ENCODE measurements at regions not wholly inside any gene's neighbourhood (a gene's known extent, or its start where the extent isn't known, plus 50 kb on each side); places are given as distances from the start of the nearest gene placed in this dataset.

- DNase-seq (ENCODE audit: low read depth): no peak
These were observed 415.4 kb upstream of the PROK2 start for GRCh38 chr3:72200332-72200731.

GRCh38 chr3:72199530-72199929, 414.6 kb upstream of the PROK2 start:
- no peak for DNase-seq (ENCODE audit: low read depth)

GRCh38 chr3:72196377-72196929, 411.5 kb upstream of the PROK2 start:
- no peak for DNase-seq (ENCODE audit: low read depth)

GRCh38 chr3:72195895-72196294, 410.9 kb upstream of the PROK2 start:
- no peak for DNase-seq (ENCODE audit: low read depth)

- no peak for DNase-seq (ENCODE audit: low read depth)
These were observed 409.5 kb upstream of the PROK2 start for GRCh38 chr3:72194458-72194857.

GRCh38 chr3:72193771-72194430, 409.0 kb upstream of the PROK2 start:
- DNase-seq (ENCODE audit: low read depth): no peak

GRCh38 chr3:72192572-72192971, 407.6 kb upstream of the PROK2 start:
- DNase-seq (ENCODE audit: low read depth): no peak

GRCh38 chr3:72191209-72191960, 406.4 kb upstream of the PROK2 start:
- DNase-seq (ENCODE audit: low read depth): no peak

- DNase-seq (ENCODE audit: low read depth): no peak
These were observed 405.1 kb upstream of the PROK2 start for GRCh38 chr3:72190050-72190449.

GRCh38 chr3:72189339-72189738, 404.4 kb upstream of the PROK2 start:
- no peak for DNase-seq (ENCODE audit: low read depth)

GRCh38 chr3:72188536-72188935, 403.6 kb upstream of the PROK2 start:
- no peak for DNase-seq (ENCODE audit: low read depth)

GRCh38 chr3:72187131-72187530, 402.2 kb upstream of the PROK2 start:
- DNase-seq (ENCODE audit: low read depth): no peak

GRCh38 chr3:72186400-72186855, 401.5 kb upstream of the PROK2 start:
- no peak for DNase-seq (ENCODE audit: low read depth)

GRCh38 chr3:72185549-72186399, 400.8 kb upstream of the PROK2 start:
- no peak for DNase-seq (ENCODE audit: low read depth)

- DNase-seq (ENCODE audit: low read depth): no peak
These were observed 398.5 kb upstream of the PROK2 start for GRCh38 chr3:72183489-72183888.

- no peak for DNase-seq (ENCODE audit: low read depth)
These were observed 397.3 kb upstream of the PROK2 start for GRCh38 chr3:72182206-72182605.

GRCh38 chr3:72181251-72181650, 396.3 kb upstream of the PROK2 start:
- DNase-seq (ENCODE audit: low read depth): no peak

- DNase-seq (ENCODE audit: low read depth): no peak
These were observed 395.5 kb upstream of the PROK2 start for GRCh38 chr3:72180405-72180804.

GRCh38 chr3:72179107-72179464, 394.1 kb upstream of the PROK2 start:
- no peak for DNase-seq (ENCODE audit: low read depth)

GRCh38 chr3:72178463-72179106, 393.6 kb upstream of the PROK2 start:
- DNase-seq (ENCODE audit: low read depth): no peak

GRCh38 chr3:72177075-72178050, 392.4 kb upstream of the PROK2 start:
- no peak for DNase-seq (ENCODE audit: low read depth)
